Panc1 (cell line): ENCODE measurements at regions not wholly inside any gene's neighbourhood (a gene's known extent, or its start where the extent isn't known, plus 50 kb on each side); places are given as distances from the start of the nearest gene placed in this dataset.

ENCODE experiments used
- CTCF ChIP-seq: fragments of 450-650 bp; IDR thresholded peaks from 2 replicates; pipeline ENCODE4 v1.5.1; 2017; ENCODE audit warnings: mild to moderate bottlenecking
- POLR2AphosphoS5 ChIP-seq: IDR thresholded peaks from 2 replicates; pipeline ENCODE4 v1.6.1; 2012; ENCODE audit warnings: mild to moderate bottlenecking, low read depth, low read length, moderate library complexity

GRCh38 chr18:77857678-77858655 lies 608.3 kb downstream of the GALR1 start:
- no peak for TF ChIP-seq CTCF
- no peak for TF ChIP-seq POLR2AphosphoS5
